IPS DF 4.7 (cell line): ENCODE measurements at regions not wholly inside any gene's neighbourhood (a gene's known extent, or its start where the extent isn't known, plus 50 kb on each side); places are given as distances from the start of the nearest gene placed in this dataset.
"Not testable (repeated sequence)": the region's sequence is repeated elsewhere in the genome, so short reads cannot be mapped to it uniquely, and the experiment has no call there.

ENCODE experiments used
- DNase-seq: peaks from one replicate; pipeline ENCODE4 v3.0.0-alpha.2; 2013; ENCODE audit warnings: low spot score; ENCODE audit errors: extremely low read depth

DNA sequence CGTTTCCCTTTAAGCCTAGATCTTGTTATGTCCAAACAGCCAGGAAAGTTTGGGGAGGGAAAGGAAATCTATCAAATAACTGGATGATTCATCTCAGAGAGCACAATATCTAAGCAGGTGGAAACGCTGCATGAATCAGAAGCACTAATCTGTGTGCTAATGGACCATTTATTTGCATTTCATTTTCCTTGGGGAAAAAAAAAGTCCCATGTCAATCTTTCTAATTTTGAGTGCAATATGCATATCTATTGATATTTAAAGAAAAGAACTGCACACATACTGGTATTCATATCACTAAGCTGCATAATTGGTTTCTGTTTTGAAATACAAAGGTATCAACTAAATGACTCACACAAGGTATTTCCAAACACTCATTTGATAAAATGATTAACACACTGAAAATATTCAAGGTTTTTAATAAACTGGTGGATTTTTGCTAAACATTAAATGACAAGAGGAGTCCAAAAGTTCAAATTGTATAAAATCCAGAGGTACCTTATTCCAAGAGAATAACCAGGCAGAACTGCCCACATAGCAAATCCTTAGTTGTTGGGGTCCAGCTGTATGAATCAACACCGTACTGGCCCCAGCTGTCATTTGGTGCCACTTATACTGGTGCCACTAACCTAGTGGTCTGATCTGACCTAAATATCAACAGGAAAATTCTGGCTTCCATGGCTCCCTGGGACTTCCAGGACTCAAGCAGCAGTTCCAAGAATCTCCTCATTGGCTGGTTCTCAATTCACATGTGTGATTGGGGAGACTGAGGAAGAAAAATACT, 122.2 kb upstream of the SP4 start:
- DNase-seq = no peak

DNA sequence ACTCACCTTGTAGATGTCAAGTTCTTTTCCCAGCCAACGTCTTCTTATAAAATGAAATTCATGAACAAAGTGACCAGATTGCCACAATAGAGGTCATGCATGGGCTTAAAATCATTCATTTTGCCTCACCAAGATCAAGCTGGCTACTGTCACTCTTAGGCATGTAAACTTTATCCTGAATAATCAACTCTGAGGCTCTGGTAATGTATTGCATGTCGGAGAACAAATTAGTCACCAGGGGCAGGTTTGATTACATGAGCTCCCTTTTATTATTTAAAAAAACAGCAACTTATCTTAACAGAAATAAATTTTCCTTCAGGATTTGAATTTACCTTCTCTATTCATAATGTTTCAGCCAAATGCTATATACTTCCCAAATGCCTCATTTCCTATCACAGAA, 112.9 kb upstream of the SP4 start:
- DNase-seq = no peak

DNA sequence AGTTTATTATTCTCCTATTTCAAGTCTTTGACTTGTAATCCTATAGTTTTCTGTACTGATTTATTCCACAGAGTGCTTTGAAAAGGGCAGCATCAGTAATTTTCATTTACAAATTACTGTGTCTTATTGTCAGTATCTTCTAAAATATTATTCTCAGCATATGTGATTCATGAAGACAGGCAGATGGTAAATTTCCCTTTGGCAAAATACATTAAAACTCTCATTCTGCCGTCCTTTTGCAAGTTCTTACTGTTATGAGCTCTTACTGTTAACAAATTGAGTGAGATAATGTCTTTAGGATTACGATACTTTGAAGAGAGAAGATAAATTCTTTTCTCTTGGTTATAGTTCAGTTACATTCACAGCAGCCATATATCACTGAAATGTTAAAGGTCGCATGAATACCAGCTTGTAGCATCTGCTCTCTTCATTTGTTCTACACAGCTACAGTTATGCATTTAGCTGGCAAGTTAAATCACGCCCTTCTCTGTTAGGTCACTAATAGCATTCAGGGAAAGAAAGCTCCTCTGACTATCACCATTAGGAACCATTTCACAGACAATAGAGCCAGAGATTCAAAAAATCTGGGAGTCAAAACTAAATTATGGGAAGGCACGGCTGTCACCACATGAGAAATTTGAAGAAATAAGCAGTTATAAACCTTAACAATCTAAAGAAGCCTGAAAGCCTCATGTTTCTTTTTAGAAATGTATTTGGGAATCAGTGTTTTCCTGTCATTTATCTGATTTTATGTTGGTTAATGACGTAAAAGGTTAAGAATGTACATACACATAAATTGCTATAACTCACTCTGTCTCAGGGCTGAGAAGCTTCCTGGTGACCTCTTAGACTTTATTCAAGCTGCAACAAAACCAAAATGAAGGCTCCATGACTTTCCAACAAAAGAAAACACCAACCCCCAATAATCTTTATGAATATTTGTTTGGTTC, 109.6 kb upstream of the SP4 start:
- no peak for DNase-seq

DNA sequence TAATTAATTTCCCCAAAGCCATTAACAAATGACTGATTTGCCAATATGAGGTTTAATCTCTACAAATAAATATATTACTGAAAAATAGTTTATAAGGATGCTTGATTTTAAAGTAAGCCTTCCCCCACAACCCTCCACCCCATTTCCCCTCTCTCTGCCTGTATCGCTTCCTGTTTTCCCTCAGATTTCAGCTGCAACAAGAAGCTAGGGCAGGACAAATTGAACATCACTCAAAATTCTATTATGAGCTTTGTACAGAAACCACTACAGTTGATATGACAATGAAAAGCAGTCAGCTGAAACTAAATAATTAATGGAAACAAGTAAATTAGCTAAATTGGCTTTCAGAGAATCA, 109.0 kb upstream of the SP4 start:
- no peak for DNase-seq

DNA sequence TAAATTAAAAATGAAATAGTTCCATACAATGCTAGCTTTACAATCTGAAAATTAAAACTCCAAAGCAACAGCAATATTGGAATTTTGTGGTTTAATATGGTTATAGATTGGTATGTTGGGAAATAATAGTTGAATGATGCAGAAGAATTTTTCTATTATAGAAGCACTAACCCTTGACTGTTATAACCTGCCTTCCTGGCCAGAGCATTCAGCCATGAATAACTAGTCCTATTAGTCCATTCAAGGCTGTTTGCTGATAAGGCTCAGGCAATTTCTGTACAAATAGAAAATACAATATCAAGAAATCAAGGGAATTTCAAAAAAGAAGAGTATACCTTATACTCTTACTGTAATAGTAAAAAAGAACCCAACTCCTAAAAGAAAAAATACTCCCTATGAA, 101.6 kb upstream of the SP4 start:
- no peak for DNase-seq

DNA sequence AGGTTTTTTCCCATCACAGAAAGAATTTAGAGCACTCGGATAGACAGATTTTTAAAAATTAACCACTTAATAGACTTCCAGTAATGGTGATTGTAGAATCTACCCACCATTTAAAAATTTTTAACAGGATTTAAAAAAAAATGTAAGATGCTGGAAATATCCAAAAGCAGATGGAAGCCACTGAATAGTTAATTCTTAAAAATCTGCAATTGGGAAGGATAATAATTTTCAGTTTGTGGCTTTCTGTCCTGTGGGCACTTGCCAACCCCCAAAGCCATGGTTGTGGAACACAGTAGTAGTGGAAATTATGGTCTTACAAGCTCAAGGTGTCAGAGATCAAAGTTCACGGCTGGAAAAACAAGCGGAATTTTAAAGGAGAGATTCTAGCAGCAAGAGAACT, 101.0 kb upstream of the SP4 start:
- DNase-seq = no peak

DNA sequence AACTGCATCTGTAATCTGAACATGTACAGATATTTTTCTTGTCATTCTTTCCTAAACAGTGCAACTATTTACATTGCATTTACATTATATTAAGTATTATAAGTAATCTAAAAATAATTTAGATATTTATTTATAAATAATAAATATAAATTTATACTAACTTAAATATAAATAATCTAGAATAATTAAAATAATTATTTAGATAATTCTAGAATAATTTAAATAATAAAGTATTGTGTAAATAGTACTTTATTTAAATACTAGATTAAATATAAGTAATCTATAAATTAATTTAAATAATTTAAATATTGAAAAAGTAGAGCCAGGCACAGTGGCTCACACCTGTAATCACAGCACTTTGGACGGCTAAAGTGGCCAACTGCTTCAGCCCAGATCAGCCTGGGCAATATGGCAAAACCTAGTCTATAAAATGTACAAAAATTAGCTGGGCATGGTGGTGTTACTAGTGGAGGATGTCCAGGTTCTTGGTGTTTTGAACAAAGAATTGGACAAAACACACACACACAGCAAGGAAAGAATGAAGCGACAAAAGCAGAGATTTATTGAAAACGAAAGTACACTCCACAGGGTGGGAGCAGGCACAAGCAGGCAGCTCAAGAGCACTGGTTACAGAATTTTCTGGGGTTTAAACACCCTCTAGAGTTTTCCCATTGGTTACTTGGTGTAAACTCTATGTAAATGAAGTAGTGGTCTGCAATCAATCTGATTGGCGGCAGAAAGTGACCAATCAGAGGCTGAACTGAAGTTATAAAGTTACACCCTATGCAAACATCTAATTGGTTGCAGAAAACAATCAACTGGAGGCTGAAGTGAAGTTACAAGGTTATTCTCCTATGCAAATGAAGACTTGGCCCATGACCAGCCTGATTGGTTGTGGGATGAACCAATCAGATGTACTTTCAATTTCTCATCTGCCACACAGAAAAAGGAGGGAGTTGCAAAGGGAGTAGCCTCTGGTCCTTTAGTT, 100.2 kb upstream of the SP4 start:
- DNase-seq = no peak

DNA sequence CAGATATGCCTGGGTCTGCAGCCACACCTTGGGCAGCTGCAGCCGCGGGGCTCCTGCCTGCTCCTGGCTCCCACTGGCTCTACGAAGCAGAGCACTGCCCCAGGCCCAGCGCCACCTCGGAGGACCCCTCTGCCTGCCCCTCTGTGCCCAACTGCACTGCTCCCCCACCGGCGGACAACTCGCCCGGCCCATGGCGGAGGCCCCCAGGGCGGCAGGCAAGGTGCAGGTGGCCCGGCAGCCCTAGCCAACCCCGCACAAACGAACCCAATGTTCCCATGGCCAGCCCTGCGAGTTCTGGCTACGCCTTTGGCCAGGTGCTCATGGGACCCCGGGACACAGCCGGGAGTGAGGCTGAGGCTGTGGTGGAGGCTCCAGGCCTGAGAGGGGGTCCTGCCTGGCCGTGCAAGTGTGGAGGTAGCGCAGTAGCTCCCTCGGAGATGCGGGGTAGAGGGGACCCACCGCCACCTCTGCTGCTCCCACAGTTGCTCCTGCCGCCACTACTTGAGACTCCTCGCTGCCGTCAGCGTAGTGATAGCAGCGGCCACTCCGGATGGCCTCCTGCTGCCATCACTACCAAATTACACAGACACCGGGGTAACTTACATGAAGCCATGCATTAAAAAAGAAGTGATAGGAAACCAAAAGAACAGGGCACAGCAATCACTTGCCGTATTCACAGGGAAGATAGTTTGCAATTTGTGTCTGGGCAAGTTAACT, 97.3 kb upstream of the SP4 start:
- DNase-seq = no peak

DNA sequence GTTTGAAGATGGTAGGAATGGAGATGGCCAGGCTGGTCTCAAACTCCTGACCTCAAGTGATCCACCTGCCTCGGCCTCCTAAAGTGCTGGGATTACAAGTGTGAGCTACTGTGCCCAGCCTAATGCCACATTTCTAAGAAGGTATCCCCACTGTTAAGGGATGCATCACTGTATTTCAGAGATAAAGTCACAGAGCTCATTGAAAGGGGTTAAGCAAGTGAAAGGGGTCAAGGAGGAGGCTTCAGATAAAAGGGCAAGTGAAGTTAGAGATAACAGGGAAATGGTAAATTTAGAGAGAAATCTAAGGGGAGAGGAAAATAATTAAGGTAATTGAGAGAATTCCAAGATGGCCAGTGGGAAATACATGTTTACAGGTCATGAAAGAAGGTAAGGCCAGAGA, 93.0 kb upstream of the SP4 start:
- no peak for DNase-seq

DNA sequence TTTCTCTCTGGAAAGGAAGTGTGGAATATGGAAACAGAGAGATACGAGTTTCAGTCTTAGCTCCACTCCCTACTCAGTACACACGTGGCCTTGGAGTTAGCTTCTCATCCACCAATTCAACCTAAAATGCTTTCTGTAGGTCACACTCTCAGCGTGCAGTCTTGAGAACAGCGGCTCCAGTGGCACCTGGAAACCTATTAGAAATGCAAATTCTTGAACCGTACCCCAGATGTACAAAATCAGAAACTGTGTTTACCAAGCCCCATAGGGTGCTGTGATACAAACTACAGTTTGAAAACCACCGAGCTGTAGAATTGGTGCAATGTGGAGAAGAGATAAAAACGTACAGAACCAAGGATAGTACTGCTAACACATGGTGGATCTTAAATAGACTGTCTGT, 91.1 kb upstream of the SP4 start:
- DNase-seq = no peak

DNA sequence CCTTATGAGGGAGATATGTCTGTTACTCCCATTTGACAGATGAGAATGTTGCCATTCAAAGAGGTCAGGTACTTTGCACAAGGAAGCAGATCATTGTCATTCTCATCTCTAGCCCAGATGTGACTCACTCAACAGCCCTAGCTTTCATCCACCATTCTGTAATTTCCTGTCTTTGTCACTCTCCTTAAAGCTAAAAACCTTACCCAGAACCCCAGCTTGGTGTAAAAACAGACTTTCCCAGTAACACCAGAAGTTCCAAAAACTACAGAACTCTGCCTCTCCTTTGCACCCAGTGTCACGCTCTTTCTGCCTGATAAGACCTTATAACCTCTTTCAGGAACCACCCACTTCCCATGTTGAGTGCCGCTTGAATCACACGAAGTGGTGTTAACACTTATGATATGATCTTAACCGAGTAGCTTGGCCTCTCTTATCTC, 89.1 kb upstream of the SP4 start:
- no peak for DNase-seq

DNA sequence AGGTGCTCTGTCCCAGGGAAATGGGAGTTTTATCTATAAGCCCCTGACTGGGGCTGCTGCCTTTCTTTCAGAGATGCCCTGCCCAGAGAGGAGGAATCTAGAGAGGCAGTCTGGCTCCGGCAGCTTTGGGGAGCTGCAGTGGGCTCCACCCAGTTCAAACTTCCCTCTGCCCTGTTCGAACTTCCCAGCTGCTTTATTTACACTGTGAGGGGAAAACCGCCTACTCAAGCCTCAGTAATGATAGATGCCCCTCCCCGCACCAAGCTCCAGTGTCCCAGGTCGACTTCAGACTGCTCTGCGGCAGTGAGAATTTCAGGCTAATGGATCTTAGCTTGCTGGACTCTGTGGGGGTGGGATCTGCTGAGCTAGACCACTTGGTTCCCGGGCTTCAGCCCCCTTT, 83.0 kb upstream of the SP4 start:
- DNase-seq = not testable (repeated sequence)

DNA sequence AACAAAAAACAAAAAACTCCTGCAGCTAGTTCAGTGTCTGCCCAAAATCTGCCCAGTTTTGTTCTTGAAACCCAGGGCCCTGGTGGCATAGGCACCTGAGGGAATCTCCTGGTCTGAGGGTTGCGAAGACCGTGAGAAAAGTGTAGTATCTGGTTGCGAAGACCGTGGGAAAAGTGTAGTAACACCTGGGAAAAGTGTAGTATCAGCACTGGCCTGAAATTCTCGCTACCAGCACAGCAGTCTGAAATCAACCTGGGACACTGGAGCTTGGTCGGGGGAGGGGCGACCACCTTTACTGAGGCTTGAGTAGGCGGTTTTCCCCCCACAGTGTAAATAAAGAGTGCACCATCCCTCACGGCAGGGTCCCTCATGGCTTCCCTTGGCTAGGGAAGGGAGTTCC, 82.5 kb upstream of the SP4 start:
- DNase-seq = no peak

DNA sequence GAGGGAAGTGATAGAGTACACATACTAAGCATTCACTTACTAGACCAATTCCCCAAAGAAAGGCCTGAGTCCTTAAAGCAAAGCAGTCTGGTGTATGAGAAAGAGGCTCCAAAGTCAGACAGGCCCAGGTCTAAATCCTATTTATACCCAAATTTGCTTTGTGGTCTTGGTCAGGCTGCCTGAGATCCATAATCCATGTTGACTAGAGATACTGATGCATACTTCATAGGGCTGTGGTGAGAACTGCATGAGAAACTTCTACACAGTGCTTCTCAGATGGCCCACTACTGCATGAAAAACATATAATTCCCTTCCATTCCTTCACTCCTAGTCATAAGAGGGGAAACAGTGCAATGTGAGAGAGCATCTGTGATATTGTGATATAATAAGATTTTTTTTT, 81.6 kb upstream of the SP4 start:
- no peak for DNase-seq

DNA sequence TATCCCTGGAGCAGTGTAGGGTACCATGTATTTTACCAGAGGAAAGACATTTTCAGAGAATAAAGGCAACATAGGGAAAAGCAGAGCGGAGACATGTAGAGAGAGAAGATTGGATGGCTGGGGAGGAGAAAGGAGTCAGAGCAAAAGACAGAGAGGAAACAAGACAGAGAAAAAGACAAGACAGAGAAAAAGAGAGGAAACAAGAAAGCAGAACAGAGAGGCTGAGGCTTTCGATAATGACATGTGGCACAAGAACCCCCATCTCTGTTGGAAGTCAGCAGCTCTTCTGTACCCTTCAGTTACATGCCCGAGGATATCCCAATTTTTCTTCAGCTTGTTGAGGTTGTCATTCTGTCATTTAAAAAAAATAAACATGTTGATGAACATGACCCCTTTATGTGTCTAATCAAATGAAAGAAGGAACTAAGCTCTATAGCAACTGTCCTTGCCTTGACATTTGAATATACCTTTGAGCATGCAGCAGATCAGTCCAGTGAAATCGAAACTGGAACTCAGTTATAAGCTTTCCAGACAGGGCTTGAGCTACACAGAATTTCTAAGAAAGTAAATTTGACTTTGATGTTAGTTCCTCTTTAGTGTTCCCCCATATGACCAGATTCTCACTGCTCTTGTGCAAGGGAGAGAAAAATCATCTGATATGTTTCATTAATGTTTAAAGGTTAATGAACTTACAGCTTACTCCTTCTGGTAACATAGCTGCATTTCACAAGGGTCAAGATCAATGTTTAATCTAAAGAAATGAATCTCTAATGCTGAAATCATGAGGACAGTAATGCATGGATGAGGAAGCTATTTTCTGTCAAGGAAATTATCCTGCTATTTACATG, 75.1 kb upstream of the SP4 start:
- no peak for DNase-seq

DNA sequence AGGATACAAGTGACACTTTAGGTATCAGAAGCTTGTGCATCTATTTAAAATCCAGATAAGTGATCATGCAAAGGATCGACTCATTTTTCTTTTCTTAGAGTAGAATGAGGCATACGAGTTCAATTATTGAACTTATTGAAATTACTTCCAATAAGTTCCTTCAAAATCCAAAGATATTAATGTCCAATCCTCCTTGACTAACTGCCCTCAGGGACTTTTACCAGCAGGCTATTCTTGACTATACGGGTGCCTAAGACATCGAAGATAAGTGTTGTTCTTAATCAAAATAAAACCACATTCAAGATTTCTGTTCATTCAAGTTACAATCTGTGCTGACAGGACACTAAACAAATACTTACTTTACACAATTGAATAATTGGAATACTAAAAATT, 74.5 kb upstream of the SP4 start:
- no peak for DNase-seq

DNA sequence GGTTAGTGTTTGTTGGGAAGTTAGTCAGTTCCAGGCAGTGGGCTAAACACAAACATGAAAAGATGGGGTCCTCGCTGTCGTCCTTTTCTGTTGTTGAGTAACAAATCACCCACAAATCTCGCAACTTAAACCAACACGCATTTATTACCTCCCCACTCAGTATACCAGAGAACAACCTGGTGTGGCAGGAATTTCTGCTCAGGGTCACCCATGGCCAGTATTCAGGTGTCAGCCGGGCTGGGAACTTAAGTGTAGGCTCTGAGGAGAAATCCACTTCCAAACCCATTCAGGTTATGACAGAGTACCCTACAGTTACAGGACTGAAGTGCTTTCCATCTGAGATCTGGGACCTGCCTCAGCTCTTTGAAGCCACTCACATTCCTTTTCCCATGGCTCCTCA, 73.6 kb upstream of the SP4 start:
- DNase-seq = no peak

DNA sequence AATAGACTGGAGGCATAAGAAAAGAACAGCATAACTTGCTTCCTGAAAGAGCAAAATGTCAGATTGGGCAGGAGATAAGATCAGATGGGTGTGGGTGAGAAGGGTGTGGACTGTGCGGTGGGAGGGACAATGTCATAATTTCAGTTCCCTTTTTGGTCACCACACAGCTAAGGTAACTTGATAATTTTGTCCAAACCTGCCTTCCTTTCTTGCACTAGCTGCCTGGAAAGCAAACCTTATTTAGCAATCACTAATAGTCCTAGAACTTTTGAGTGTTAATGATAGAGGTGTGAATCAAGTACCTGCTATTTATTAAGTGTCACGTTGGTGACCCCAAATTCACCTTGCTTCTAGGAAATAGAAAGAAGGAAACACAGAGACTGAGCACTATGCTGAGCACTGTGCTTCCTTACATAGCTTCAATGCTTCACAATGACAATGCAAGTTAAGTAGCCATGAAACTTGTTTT, 72.4 kb upstream of the SP4 start:
- DNase-seq = no peak

DNA sequence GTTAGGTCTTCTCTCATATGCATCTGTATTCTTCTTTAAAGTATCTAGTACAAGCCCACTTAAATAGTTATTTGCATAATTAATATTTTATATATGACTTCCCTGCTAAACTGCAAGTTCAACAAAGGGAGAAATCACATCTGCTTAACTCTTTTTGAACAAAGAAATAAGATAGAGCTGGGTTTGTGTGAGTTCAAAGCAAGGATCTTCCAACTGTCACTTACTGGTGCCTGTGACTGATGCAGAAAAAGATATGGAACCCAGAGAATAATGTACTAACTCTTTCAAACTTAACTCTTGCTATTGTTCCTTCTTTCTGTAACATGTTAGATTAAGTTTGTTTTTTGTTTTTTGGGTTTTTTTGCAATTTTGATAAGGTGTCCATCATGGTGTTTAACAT, 71.3 kb upstream of the SP4 start:
- DNase-seq = no peak
